ENCODE measurements at regions not wholly inside any gene's neighbourhood (a gene's known extent, or its start where the extent isn't known, plus 50 kb on each side); places are given as distances from the start of the nearest gene placed in this dataset.

DNA sequence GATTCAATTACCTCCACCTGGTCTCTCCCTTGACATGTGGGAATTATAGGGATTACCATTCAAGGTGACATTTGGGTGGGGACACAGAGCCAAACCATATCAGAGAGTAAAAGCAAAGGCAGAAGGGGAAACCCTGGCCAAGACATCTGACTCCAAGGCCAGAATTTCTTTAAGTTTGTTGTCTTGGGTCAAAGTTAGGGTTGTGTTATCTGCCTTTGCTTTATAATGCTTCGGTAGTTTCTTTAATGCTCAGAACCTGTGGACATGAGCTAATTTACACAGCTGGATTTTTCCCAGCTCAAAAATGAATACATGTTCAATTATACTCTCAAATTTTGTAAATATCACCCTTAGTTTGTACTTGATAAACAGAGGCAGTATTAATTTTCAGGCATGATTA is 1074.4 kb downstream of the ADGRL2 start:
- intact Hi-C loops (cut with DNase I), result no loop called here
- DNase-seq, result no peak

- intact Hi-C loops (cut with DNase I), result no loop called here
Measured at GRCh38 chr1:82874041-82874440, 1073.3 kb downstream of the ADGRL2 start.

DNA sequence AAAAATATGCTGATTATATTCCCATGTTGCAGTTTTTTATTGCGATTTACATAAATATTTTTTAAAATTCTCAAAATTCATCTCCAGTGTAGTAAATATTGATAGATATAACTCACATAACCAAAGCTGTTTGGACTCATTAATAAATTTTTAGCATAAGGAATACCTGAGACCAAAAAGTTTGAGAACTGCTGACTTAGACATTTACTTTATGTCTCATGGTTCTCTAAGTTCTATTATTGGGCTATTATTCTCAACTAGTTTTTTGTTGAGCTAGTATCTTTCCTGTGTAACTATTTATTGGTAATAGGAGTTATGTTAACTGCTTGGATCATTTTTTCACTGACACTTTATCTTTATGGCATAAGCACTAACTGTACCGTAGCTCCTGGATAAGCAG is 1069.6 kb downstream of the ADGRL2 start:
- no peak for DNase-seq
- intact Hi-C loops (cut with DNase I), result no loop called here

More at GRCh38 chr1:82874041-82874440, 1073.3 kb downstream of the ADGRL2 start:
- no peak for DNase-seq

- intact Hi-C loops (cut with DNase I), result no loop called here
- no peak for DNase-seq
Measured at GRCh38 chr1:82867781-82868180, 1067.0 kb downstream of the ADGRL2 start.

DNA sequence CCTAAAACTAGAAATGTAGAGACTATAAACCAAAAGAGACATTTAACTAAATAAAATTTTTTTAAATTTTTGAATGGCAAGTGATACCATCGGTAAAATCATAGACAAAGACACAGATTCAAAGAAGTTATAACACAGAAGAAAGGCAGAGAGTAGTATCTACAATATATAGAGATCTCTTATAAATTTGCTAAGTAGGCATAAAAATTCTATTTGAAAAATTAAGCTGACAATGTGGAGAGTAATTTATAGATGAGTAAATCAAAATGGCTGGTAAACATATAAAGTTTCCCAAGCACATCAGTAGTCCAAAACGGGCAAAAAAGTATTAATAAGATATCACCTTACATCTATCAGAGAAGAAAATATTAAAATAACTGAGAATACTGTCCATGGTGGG is 1061.0 kb downstream of the ADGRL2 start:
- intact Hi-C loops (cut with DNase I), result no loop called here
- no peak for DNase-seq

GRCh38 chr1:82858031-82858430 is 1057.3 kb downstream of the ADGRL2 start:
- no peak for DNase-seq
- intact Hi-C loops (cut with DNase I), result no loop called here

DNA sequence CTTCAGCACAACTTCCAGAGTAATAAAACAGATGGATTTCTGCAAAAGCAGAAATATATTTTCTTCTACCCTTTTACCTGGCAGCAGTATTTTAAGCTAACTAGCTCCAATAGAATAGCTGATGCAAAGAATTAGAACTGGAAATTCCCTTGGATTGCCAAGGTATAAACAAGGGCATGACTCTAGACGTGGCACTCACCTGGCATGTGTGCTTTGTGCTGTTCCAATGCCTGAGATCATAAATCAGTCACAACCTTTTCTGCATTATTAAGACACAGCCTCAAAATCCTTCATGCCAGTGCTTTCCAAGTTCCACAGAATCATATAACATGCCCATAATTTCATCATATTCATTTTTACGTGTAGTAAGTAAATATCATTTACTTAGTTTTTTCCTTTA is 1048.7 kb downstream of the ADGRL2 start:
- no peak for DNase-seq
- intact Hi-C loops (cut with DNase I), result no loop called here

GRCh38 chr1:82848043-82848442 is 1047.3 kb downstream of the ADGRL2 start:
- intact Hi-C loops (cut with DNase I), result no loop called here
- no peak for DNase-seq

DNA sequence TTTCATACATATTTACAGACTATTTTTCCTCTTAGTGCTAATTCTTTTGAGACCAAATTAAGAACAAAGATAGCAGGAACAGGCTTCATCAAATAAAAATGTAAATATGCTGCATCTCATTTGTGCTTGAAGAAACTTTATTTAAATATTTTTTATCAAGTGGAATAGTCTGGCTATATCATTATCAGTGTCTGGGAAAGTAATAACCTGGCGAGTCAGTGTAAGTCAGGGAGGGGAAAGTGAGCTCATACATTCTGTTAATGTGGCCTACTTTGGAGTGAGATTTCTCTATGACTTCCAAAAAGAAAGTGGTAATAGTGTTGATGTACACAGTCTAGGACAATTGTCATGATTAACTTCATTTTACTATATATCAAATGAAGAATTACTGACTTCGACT is 1045.1 kb downstream of the ADGRL2 start:
- no peak for DNase-seq
- intact Hi-C loops (cut with DNase I), result no loop called here

GRCh38 chr1:82844911-82845827 is 1044.4 kb downstream of the ADGRL2 start:
- DNase-seq, result no peak
- intact Hi-C loops (cut with DNase I), result no loop called here

DNA sequence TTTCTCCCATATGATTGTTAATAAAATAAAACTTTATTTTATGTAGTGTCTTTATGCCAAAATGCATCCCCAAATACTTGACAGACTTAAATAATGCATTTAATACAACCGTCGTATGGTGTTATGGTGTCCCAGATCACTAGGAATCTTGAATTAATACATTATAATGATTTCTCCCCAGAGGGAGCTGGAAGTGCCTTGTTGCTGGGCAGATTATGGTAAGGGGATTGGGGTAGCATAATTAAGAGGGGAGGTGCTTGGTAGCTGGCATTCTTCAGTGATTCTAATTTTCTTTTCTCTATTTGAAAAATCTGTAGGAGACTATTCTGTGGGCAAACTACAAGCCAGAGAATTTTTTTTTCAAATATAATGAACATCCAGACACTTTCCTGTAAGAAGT is 1043.7 kb downstream of the ADGRL2 start:
- intact Hi-C loops (cut with DNase I), result no loop called here

GRCh38 chr1:82843876-82844275 is 1043.1 kb downstream of the ADGRL2 start:
- intact Hi-C loops (cut with DNase I), result no loop called here
- no peak for DNase-seq

More for the DNA sequence above, 1043.7 kb downstream of the ADGRL2 start:
- DNase-seq, result no peak

DNA sequence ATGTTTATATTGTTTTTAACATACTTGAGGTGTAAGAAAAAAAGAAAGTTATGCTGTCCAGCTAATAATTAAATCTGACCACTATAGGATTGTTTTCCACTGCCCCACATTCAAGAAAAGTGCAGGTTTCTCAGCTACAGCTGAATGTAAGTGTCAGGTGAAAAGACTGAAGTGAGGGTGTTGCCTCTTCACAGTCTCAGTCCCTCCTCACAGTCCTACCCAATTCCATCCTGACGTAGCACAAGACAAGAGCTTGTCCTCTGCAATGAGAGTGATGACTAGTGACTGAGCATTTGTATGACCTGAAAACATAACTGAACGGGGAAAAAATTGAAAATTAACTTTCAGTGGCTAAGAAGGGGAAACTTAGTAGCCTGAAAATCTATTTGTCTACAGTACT is 1039.5 kb downstream of the ADGRL2 start:
- intact Hi-C loops (cut with DNase I), result no loop called here
- DNase-seq, result no peak

GRCh38 chr1:82837766-82838465 is 1037.2 kb downstream of the ADGRL2 start:
- intact Hi-C loops (cut with DNase I), result no loop called here
- no peak for DNase-seq

- DNase-seq, result no peak
- intact Hi-C loops (cut with DNase I), result no loop called here
Measured at GRCh38 chr1:82836973-82837680, 1036.4 kb downstream of the ADGRL2 start.

DNA sequence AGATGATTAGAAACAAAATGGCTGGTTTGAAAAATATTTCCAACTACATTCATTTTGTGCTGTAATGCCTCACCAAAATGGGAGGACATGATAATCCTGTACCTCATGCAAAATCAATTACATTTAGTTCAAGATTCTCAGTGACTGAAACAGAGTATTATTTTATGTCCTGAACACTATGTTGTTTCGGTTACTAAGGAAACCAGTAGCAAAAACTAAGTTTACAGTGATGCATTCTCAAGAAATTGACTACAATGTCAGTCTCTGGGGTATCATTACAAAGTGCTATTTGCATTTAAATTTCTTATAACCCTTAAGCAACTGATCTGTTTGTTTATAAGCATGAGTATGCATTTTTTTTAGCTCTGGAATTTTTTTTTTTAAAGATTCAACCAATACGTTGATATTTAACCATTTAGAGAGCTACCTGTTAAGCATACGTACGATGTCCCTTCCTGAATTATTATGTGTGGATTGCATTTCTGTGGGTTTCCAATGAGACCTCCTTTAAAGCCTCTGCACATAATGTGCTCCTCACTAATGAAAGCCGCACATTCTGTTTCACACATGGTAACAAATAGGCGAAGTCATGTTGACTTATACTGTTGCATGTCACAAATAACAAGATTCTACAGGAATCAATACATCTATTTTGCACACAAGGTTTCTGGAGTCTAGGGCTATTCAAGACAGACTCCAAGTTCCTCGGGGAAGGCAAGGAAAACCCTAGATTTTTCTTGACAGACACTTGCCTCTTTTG is 1035.7 kb downstream of the ADGRL2 start:
- intact Hi-C loops (cut with DNase I), result no loop called here
- no peak for DNase-seq

DNA sequence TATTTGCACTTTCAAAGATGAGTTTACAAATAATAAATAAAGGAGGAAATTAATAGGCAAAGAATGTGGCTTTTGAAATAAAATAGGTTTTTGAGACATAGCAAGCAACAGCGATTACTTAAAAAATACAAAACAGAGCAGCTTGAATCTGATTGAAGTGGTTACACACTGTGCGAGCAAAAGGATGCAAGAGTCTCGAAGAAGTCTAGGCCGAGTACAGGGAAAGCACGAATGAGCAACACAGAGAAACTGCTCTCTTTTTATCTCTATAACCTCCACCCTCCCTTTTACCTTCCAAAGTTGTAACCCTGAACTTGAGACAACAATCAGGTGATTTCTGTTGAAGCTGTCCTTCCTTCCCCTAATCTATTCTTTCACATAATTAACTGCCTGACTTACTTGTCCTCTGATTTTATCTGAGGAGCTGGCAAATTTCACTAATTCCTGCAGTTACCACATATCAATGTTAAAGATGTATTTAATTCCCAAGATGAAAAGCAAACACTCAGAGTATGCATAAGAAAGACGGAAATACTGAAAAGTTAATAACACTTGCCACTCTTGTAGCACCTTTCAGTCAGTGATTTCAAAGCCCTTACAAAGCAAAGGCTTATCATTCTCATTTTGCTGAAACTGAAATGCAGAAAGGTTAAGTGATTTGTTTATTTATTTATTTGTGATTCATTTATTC is 1030.1 kb downstream of the ADGRL2 start:
- intact Hi-C loops (cut with DNase I), result no loop called here
- no peak for DNase-seq

- intact Hi-C loops (cut with DNase I), result no loop called here
- no peak for DNase-seq
Measured at GRCh38 chr1:82829527-82829926, 1028.8 kb downstream of the ADGRL2 start.

DNA sequence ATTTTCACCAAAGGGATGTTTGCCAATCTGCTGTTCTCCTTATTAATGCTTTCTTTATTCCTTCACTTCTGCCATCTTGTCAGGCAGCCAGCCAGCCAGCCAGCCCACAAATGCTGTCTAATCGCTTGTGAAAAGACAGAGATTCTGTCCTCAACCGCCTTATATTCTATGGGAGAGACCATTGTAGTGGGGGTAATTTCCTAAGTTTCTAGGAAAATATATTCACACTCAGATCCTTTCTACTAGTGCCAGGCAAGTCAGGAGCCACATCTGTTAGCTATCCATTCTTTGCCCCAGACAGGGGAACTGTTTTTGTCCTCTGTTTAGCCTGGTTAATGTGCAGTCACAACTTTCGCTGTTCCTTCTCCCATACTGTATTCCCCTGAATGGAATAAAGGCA is 1023.1 kb downstream of the ADGRL2 start:
- DNase-seq, result no peak
- intact Hi-C loops (cut with DNase I), result no loop called here

GRCh38 chr1:82820816-82821215 is 1020.1 kb downstream of the ADGRL2 start:
- DNase-seq, result no peak
- intact Hi-C loops (cut with DNase I), result no loop called here

Measured in posterior cingulate gyrus (tissue), 11 donors.